DLD1 (cell line): ENCODE measurements at regions not wholly inside any gene's neighbourhood (a gene's known extent, or its start where the extent isn't known, plus 50 kb on each side); places are given as distances from the start of the nearest gene placed in this dataset.

Experiments used
- in situ Hi-C: cut with HindIII; loops from 2 replicates; pipeline ENCODE4 v1.10.0; 2017; ENCODE audit warnings: low sequenced_read_pairs

DNA sequence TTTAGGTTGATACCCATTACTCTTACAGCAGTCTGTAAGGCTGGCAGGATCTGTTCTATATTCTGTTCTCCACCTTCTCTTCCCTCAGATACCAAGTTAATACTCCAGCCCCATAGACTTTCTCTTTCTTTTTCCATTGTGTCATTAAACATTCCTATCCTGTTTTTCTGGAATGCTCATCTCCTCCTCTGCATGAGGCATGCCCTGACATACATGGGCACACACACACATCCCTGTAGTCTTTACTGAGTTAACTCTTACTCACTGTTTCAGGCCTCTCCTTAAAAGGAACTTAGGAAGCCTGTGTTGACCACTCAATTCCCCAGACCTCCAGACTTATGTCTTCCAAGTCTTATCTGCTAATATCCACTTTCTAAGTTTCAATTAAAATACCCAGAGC is 476.8 kb downstream of the METTL15 start:
- in situ Hi-C loops = no loop called here

DNA sequence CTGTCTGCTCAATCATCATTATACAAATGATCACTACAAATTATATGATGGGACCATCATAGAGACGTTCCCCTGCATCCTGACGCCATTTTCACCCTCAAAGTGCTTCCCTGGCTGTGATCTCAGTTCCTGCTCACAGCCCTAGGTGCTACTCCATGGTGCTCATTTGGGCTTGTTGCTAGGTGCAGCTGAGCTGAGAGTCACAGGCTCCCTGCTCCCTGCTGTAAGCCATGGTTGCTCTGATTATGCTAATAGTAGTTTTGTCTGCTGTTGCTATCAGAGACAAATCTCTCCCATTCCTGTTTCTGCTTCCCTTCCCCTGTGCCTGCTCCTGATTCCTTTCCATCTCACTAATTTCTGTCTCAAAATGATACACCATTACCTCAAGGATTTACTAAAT is 474.3 kb downstream of the METTL15 start:
- in situ Hi-C loops = no loop called here

DNA sequence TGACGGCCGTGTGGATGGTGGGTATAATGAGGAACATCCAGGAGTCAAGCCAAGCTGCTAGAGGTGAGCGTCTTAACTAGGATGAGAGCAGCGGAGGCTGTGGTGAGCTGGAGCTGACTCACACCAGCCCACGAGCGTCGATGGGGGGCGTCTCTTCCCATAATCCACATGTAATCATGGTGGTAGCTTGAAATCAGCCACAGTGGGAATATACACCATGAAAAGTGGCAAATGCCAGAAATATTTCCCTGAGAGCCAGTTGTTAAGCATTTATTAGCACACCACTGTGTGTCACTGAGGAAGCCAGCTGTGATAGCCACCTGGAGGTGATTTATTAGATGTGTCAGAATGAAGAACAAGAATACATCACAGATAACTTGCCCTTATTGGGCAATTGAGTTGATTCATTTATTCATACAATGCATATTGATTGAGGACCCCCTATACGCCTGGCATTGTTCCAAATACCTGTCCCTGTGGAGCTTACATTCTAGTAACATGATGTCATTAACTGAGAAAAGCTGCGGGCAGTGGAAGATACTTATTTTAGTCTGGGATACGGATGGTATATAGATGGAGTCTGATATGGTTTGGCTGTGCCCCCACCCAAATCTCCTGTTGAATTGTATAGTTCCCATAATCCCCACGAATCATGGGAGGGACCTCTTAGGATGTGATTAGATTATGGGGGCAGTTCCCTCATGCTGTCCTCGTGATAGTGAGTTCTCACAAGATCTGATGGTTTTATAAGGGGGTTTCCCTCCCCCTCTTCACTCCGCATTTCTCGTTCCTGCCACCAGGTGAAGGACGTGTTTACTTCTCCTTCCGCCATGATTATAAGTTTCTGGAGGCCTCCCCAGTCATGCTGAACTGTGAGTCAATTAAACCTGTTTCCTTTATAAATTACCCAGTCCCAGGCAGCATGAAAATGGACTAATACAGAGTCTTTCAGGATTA is 473.4 kb downstream of the METTL15 start:
- in situ Hi-C loops = no loop called here

DNA sequence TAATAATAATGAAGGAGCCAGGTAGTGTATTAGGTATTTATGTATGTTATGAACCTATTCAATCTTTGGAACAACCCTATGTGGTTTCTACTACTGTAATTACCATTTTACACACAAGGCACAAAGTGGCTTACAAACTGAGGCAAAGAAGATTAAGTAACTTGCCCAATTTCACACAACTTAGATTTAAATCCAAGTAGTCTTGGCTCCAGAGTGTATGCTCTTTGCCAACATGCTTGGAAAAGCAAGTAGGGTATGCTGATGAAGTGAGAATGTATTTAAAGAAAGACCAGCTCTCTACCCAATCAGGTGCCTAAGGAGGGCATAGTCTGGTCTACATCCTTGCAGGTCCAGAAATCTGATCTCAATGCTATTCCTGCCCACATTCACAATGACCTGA is 463.2 kb downstream of the METTL15 start:
- in situ Hi-C loops = no loop called here

DNA sequence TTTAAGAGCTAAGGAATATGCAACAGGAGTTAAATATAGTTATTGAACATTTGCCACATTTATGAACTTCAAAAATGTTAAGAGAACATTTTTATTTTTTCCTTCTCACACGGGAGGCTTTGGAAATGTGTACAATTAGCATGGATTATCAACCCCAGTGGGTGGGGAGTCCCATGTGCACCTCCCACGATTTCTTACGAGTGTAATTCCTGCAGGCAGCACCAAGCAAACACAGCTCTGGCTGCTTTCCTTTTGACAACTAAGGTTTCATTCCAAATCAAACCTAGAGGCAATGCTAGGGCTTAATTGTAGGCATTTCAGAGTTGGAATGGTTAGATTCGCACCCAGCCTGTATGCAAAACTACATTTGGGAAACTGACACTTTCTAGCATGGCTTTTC is 460.9 kb downstream of the METTL15 start:
- in situ Hi-C loops = no loop called here

DNA sequence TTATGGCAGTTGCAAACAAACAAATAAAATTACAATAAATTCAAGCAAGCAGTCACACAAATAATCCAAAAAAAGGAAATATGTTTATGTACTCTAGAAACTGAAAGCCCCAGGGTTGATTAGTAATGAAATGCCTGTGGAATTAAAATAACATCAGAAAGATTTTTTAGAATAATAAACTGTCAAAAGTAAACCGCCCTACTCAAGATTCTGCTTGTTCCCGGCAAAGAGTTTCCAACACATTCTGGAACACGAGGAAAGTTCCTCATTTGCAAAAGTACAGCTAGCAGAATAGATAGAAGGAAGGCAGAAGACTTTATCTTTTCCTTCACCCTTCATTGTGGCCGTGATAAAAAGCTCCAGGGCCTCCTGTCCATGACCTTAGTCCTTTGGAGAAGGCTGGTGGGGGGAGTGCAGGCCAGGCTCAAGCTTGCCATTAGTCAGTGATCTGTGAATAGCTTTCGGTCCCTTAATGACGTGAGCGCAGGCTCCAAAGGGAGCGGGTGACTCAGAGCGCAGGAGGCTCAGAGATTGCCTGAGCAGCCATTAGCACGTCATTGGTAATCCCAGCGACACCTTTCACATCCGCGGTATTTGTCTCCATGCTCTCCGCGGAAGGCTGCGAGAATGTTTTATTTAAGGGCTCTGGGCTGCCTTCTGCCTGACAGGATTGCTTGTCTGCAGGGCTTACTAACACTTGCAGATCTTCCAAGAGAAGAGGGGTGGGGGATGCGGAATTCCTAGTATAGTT is 458.3 kb downstream of the METTL15 start:
- in situ Hi-C loops = no loop called here

DNA sequence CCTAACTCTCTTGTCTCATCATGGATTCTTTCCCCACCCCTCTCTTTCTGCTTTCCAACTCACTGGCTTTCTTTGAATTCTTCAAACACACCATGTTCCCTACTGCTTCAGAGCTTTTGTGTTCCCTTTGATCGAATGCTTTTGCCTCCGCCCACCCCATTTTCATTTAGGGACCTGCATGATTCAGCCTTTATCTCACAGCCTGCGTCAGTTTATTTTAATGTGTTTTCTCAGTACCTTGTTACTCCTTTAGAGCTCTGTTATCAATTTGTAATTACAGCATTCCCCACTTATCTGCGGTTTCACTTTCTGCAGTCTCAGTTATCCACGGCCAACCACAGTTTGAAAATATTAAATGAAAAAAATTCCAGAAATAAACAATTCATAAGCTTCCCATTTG is 451.3 kb downstream of the METTL15 start:
- in situ Hi-C loops = no loop called here

DNA sequence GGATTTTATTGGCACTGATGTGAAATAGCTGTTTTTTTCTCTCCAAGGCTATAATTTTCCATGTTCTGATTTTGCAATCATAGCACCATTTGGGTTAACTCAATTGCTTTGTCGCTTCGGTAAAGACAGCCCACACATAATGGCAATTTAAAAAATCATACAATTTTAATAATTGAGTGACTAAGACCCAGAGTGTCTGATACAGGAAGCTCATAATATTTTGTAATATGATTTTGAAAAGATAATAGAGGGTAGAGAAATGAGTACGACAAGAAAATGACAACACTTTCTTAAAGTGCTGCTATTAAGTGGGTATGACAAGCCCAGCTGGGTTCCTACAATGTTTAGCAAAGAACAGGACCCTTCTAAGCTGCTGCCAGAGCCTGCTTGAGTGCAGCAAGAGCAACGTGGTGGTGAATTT is 439.1 kb downstream of the METTL15 start:
- in situ Hi-C loops = no loop called here

DNA sequence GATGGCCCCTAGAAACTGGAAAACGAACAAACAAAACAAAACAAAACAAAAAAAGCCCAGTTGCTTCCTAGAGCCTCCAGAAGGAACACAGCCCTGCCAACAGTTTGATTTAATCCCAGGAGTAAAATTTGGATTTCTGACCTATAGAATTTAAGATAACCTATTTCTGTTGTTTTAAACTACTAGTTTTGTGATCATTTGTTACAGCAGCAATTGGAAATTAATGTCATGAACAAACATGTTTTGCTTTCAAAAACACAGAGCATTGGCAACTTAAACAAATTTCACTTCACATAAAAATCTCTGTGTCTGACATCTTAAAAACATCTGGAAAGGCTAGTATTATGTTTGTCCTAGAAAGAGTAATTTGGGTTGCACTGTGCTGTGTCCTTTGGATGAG is 437.3 kb downstream of the METTL15 start:
- in situ Hi-C loops = no loop called here

DNA sequence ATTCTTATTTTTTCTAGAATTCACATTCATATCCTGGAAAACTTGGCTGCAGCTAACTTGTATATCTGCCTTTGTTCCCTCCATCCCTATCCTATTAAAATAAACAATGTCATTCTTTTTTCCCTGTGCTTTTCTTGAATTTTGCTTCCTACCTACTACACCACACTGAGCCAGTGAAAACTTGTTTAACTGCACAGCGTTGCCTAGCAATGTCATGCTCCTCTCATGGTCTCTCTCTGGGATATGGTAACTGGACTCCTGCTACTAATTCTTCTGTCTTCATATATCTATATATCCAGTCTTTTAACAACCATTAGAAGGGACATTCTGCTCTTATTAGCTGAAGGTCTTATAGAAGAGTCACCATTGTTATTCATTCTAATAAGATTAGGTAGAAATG is 434.4 kb downstream of the METTL15 start:
- in situ Hi-C loops = no loop called here

DNA sequence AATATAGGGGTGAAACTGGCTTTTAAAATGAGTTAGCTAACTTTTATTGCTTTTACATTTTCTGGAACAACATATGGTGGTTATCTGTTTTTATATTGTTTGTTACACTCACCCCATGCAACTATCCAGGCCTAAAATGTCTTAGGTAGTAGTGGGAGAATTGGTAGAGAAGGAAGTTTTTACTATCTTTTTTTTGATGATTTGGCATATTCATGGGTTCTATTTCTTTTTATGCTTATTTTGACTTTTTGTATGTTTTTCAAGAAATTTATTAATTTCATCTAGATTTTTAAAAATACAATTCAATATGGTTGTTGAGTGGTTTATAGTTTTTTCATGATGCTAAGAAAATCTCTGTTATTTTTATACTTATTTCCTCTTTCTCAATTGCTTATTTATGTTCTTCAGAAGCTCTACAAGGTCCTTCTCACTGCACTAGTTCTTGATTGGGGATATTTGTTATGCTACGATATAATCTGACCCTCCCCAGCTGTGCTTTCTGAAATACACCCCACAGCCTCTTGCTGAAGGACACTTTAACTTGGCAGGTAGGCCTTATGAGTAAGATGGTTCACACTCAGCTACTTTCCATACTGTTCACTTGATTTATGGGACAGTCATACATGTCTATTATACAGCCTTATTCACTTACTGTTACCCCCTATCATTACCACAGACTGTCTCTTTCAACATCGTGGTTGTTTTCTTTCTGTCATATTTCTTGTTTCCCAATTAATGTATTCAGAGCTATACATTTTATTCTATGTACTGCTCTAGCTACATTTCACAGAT is 431.2 kb downstream of the METTL15 start:
- in situ Hi-C loops = no loop called here

DNA sequence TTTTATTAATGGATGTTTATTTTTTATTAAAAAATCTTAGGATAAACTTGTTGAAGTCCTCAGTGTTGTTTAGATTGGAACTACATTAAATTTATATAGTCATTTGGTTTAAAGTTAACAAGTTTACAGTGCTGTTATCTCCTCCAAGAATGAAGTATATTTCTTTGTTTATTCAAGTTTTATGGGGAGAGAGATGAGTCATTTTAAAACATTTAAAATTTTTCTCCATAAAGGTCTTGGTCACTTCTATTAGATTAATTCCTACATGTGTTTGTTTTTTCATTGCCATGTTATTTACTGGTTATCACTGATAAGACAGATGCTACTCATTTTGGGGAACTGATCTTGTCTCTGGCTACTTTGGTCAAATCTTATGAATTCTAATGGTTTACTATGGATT is 429.6 kb downstream of the METTL15 start:
- in situ Hi-C loops = no loop called here

DNA sequence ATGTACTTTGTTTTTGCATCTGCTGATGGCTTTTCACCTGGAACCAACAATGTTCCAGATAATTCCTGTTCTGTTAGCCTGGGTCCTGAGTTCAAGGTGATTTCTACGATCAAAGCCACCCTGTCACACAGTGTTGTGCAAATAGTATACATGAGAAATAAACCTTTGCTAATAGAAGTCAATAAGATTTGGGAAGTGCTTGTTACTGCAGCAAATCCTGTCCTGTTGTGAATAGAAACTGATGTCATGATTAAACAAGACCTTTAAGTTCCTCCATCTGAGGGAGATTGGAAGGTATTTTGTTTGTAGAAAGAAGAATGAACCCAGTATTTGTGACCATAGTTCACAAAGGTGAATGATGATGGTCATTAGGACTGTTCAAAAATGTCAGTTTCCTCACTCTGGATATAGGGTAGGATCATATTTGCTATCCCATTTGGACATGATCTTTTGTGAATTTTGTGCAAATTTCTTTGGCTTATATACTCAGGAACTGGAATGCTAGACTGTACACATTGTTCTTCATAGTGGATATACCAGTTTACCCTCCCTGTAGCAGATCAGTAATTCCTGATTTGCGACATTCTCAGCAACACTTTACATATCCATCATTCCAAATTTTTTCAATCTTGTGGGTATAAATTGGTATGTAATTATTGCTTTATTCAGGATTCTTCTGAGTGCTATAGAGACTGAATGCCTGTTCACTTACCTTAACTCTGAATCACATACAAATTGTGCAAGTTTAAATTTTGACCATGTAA is 428.5 kb downstream of the METTL15 start:
- in situ Hi-C loops = no loop called here

DNA sequence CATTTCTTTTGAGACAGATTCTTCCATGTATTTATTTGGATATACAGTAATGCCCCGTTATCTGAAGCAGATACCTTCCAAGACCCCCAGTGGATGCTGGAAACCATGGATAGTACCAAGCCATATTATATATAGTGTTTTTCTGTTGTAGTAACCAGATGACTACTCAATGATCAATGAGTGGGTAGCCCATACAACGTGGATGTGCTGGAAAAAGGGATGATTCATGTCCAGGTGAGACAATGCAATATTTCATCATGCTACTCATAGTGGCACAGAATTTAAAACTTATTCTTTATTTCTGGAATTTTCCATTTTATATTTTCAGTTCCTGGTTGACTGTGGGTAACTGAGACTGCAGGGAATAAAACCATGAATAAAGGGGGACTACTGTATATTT is 427.5 kb downstream of the METTL15 start:
- in situ Hi-C loops = no loop called here

DNA sequence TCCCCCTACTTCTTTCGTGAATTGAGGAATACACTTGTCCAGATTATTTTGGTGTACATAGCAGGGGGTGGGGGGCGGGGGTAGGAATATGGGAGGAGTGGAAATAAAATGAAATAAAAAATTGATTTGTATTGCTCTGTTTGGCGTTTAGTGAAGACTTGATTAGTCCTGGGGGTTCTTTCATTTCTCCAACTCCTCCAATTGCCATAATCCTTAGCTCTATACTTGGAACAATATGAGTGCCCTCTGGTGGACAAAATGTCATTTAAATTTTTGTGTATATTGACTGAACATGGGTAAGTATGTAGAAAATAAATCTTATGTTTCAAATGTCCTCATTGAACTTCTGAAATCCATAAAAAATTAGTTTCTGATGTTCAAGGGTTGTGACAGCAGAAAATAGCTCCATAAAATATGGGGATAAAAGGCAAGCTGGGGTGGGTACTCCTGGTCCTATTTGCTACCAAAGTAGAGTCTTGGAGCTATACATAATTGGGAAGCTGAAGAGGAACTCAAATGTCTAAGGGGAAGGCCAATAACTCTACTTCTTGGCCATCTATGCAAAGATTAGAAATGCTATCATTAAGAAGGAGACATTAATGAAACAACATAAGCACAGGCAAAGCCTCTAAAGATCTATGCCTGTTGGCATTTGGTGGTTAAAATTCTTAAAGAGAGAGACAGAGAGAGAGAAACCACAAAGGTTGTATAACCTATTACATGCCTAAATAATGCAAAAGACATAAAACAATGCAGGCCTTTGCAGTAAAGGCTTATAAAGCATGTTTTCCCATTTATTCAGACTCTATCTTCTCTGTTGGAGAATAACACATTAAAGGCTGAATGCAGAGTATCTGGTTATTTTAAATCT is 421.6 kb downstream of the METTL15 start:
- in situ Hi-C loops = no loop called here

DNA sequence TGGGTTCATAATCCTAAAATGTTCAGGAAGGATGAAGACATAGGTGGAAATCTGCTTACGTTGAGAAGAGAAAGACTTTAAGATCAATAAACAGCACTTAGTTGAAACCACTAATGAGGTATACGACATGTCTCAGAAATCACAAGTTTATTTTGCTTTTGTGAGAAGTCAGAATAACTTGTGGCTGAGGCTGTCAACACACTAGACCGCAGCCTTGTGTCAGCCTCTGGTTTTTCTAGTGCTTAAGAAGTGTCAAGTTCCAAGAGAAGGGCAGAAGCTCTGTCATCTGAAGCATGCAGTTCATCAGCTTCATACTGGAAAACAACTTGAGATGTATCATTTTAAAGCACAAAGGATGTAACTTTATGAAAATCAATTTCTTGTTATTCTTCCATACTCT is 420.9 kb downstream of the METTL15 start:
- in situ Hi-C loops = no loop called here

DNA sequence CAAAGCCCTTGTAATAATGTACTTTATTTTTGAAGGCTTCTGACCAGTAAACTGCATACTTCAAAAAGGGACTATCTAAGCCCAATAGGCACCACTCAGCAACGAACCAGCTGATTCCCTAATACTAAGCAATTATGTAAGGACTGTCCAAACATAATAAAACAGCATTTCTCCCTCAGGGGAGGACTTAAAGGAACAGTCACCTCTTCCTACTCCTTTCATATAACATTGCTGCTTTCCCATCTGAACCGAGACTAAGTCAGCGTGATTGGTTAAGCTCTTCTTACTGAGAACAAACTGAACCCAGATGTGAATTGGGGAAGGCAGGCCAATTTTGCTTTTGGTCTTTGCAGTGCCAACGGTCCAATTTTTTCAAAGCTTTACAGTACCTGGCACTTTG is 420.0 kb downstream of the METTL15 start:
- in situ Hi-C loops = no loop called here

DNA sequence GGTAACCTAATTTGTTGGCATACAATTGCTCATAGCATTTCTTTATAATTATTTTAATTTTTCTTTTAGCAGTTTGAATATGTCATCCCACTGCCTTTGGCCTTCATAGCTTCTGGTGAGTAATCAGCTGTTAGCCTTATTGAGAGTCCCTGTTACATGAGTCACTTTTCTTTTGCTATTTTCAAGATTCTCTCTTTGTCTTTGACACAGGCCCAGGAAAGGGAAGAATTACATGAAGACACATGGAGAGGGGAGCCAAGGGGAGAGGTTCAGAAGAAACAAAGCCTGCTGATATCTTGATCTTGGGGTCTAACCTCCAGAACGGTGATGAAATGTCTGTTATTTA is 418.2 kb downstream of the METTL15 start:
- in situ Hi-C loops = no loop called here

DNA sequence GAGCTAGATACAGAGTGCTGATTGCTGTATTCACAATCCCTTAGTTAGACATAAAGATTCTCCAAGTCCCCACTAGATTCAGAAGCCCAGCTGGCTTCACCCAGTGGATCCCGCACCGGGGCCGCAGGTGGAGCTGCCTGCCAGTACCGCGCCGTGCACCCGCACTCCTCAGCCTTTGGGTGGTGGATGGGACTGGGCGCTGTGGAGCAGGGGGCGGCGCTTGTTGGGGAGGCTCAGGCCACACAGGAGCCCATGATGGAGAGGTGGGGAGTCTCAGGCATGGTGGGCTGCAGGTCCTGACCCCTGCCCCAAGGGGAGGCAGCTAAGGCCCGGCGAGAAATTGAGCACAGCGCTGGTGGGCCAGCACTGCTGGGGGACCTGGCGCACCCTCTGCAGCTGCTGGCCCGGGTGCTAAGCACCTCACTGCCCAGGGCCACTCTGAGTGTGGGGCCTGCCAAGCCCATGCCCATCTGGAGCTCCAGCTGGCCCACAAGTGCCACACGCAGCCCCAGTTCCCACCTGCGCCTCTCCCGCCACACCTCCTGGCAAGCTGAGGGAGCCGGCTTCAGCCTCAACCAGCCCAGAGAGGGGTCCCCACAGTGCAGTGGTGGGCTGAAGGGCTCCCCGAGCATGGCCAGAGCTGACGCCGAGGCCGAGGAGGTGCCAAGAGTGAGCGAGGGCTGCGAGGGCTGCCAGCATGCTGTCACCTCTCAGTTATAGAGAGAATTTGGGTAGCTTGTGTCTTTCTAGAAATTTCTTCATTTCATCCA is 417.6 kb downstream of the METTL15 start:
- in situ Hi-C loops = no loop called here
